NB4 (cell line): ENCODE measurements at regions not wholly inside any gene's neighbourhood (a gene's known extent, or its start where the extent isn't known, plus 50 kb on each side); places are given as distances from the start of the nearest gene placed in this dataset.

Experiments
- MAX ChIP-seq: IDR thresholded peaks from 2 replicates; pipeline ENCODE4 v1.6.1; 2011; ENCODE audit warnings: low read depth, low read length
- MYC ChIP-seq: IDR thresholded peaks from 2 replicates; pipeline ENCODE4 v1.6.1; 2011; ENCODE audit warnings: low read depth, low read length
- POLR2A ChIP-seq: IDR thresholded peaks from 2 replicates; pipeline ENCODE4 v1.6.1; 2011; ENCODE audit warnings: mild to moderate bottlenecking; ENCODE audit not compliant: insufficient read length; ENCODE audit errors: extremely low read depth
- TF ChIP-seq, protein P1 (sequence below): IDR thresholded peaks from one replicate; pipeline ENCODE4 v1.5.1; 2012; ENCODE audit warnings: low read depth, low read length

GRCh38 chr2:53095227-53095626 lies 672.4 kb upstream of the CHAC2 start:
- TF ChIP-seq, protein P1, sequence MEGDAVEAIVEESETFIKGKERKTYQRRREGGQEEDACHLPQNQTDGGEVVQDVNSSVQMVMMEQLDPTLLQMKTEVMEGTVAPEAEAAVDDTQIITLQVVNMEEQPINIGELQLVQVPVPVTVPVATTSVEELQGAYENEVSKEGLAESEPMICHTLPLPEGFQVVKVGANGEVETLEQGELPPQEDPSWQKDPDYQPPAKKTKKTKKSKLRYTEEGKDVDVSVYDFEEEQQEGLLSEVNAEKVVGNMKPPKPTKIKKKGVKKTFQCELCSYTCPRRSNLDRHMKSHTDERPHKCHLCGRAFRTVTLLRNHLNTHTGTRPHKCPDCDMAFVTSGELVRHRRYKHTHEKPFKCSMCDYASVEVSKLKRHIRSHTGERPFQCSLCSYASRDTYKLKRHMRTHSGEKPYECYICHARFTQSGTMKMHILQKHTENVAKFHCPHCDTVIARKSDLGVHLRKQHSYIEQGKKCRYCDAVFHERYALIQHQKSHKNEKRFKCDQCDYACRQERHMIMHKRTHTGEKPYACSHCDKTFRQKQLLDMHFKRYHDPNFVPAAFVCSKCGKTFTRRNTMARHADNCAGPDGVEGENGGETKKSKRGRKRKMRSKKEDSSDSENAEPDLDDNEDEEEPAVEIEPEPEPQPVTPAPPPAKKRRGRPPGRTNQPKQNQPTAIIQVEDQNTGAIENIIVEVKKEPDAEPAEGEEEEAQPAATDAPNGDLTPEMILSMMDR: no peak
- TF ChIP-seq POLR2A: no peak
- no peak for TF ChIP-seq MAX
- no peak for TF ChIP-seq MYC
